Parathyroid adenoma (tissue), 2 donors: ENCODE measurements at regions not wholly inside any gene's neighbourhood (a gene's known extent, or its start where the extent isn't known, plus 50 kb on each side); places are given as distances from the start of the nearest gene placed in this dataset.

Experiments used
- H2AFZ ChIP-seq: fragments of 300-600 bp; sonication (generic); one replicate; pipeline ENCODE4 v1.7.0; 2017; ENCODE audit warnings: antibody characterized with exemption, mild to moderate bottlenecking
- H3K27ac ChIP-seq: fragments of 300-600 bp; sonication (generic); one replicate; pipeline ENCODE4 v1.7.0; 2017
- H3K27me3 ChIP-seq: fragments of 300-600 bp; sonication (generic); one replicate; pipeline ENCODE4 v1.7.0; 2017; ENCODE audit warnings: low read length; ENCODE audit not compliant: control insufficient read depth, insufficient read depth
- H3K36me3 ChIP-seq: fragments of 300-600 bp; sonication (generic); one replicate; pipeline ENCODE4 v1.7.0; 2017; ENCODE audit warnings: low read length; ENCODE audit not compliant: control insufficient read depth, insufficient read depth
- H3K4me1 ChIP-seq: fragments of 300-600 bp; sonication (generic); one replicate; pipeline ENCODE4 v1.7.0; 2017; ENCODE audit warnings: control low read depth
- H3K4me2 ChIP-seq: fragments of 300-600 bp; sonication (generic); one replicate; pipeline ENCODE4 v1.7.0; 2017; ENCODE audit warnings: low read length
- H3K4me3 ChIP-seq: fragments of 300-600 bp; sonication (generic); one replicate; pipeline ENCODE4 v1.7.0; 2017; ENCODE audit warnings: low read depth, low read length
- H3K79me2 ChIP-seq: fragments of 300-600 bp; sonication (generic); one replicate; pipeline ENCODE4 v1.7.0; 2017; ENCODE audit warnings: control low read depth
- H3K9ac ChIP-seq: fragments of 300-600 bp; sonication (generic); one replicate; pipeline ENCODE4 v1.7.0; 2017; ENCODE audit warnings: mild to moderate bottlenecking
- H3K9me3 ChIP-seq: fragments of 300-600 bp; sonication (generic); one replicate; pipeline ENCODE4 v1.7.0; 2017; ENCODE audit warnings: low read length; ENCODE audit not compliant: control insufficient read depth
- TF ChIP-seq, protein P1 (sequence below): fragments of 300-600 bp; sonication (generic); IDR thresholded peaks from one replicate; pipeline ENCODE4 v1.7.0; 2017; ENCODE audit warnings: antibody characterized with exemption, mild to moderate bottlenecking
- donor health status: primary hyperparathyroidism.

DNA sequence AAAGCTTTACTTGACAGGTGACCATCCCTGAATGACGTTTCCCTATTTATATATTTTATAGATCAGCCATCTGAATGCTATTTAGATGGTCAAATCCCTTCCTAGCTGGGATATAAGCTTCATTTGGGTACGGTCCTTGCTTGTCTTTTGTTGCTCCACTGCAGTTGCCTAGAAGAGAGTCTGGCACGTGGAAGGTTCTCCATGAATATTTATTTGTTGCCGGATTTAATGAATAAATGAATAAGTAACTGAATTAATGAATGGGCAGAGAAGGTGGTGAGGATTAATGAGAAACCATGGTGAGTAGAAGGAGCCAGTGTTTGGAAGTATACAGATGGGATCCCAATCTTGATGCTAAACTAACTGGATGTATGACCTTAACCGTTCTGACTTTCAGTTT lies 222.1 kb downstream of the LPIN1 start:
- H3K36me3 ChIP-seq, result no peaks in the 10 kb centered on the region
- H3K4me1 ChIP-seq, result peaks cover 7% of the 10 kb centered on the region
- H3K9ac ChIP-seq, result no peak overlapping the region
- H2AFZ ChIP-seq, result peak overlapping the region; percentile 47
- TF ChIP-seq, protein P1, sequence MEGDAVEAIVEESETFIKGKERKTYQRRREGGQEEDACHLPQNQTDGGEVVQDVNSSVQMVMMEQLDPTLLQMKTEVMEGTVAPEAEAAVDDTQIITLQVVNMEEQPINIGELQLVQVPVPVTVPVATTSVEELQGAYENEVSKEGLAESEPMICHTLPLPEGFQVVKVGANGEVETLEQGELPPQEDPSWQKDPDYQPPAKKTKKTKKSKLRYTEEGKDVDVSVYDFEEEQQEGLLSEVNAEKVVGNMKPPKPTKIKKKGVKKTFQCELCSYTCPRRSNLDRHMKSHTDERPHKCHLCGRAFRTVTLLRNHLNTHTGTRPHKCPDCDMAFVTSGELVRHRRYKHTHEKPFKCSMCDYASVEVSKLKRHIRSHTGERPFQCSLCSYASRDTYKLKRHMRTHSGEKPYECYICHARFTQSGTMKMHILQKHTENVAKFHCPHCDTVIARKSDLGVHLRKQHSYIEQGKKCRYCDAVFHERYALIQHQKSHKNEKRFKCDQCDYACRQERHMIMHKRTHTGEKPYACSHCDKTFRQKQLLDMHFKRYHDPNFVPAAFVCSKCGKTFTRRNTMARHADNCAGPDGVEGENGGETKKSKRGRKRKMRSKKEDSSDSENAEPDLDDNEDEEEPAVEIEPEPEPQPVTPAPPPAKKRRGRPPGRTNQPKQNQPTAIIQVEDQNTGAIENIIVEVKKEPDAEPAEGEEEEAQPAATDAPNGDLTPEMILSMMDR, result no peak
- H3K27me3 ChIP-seq, result no peaks in the 10 kb centered on the region
- H3K27ac ChIP-seq, result no peak overlapping the region
- H3K79me2 ChIP-seq, result no peaks in the 10 kb centered on the region
- H3K4me3 ChIP-seq, result no peak overlapping the region
- no peaks in the 10 kb centered on the region for H3K9me3 ChIP-seq
- H3K4me2 ChIP-seq, result no peak overlapping the region

DNA sequence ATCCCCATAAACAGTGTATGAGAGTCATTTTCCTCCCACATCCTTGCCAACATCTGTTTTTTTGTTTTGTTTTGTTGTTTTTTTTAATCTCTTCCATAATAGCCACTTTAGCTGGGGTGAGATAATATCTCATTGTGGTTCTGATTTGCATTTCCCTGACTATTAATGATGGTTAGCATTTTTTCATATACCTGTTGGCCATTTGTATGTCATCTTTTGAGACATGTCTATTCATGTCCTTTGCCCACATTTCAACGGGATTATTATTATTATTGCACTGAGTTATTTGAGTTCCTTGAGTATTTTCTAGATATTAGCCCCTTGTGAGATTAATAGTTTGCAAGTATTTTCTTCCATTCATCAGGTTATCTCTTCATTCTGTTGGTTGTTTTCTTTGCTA lies 223.3 kb downstream of the LPIN1 start:
- Histone ChIP-seq H3K36me3 (no peaks in the 10 kb centered on the region), H3K27ac (no peak overlapping the region), H3K79me2 (no peaks in the 10 kb centered on the region), H3K4me3 (no peak overlapping the region), H2AFZ (no peak overlapping the region), H3K4me2 (no peak overlapping the region), H3K27me3 (no peaks in the 10 kb centered on the region), H3K9me3 (no peaks in the 10 kb centered on the region), H3K9ac (no peak overlapping the region), H3K4me1 (peaks cover 7% of the 10 kb centered on the region)
- TF ChIP-seq, protein P1, result no peak

DNA sequence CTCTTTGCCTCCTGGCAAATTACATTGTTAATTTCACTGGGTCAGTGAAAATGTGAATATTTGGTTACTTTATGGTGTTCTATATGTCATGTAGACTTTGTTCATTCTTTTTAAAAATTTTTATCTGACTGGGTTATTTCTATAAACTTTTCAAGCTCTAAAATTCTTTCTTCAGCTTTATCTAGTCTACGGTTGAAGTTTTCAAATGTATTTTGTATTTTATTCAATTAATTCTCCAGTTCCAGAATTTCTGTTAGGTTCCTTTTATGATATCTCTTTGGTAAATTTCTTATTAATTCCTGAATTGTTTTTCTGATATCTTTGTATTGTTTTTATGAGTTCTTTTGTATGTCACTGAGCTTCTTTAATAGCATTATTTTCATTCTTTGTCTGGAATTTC lies 228.1 kb downstream of the LPIN1 start:
- H3K4me3 ChIP-seq, result no peak overlapping the region
- H3K4me2 ChIP-seq, result no peak overlapping the region
- no peaks in the 10 kb centered on the region for H3K79me2 ChIP-seq
- no peaks in the 10 kb centered on the region for H3K27me3 ChIP-seq
- TF ChIP-seq, protein P1, result no peak
- H3K9me3 ChIP-seq, result no peaks in the 10 kb centered on the region
- H3K9ac ChIP-seq, result no peak overlapping the region
- H3K4me1 ChIP-seq, result no peaks in the 10 kb centered on the region
- H3K36me3 ChIP-seq, result no peaks in the 10 kb centered on the region
- H2AFZ ChIP-seq, result no peak overlapping the region
- no peak overlapping the region for H3K27ac ChIP-seq

DNA sequence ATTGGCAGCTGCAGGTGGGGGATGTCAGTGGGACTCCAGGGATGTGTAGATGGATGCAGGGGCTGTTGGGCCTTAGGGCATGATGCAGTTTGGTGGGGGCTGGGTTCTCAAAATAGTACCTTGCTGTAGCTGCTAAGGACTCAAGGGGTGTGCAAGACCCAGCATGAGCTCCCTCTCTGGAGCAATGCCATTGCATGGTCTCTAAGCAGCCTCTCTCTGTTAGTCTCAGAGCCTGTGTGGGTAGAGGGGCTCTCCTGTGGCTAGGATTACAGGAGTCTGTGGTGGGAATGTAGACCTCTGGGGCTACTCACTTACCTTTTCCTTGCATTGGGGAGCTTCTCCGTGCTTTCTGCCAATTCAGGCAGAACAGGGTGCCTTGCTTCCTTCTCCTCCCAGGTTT lies 228.9 kb downstream of the LPIN1 start:
- H3K9me3 ChIP-seq, result no peaks in the 10 kb centered on the region
- TF ChIP-seq, protein P1, result no peak

DNA sequence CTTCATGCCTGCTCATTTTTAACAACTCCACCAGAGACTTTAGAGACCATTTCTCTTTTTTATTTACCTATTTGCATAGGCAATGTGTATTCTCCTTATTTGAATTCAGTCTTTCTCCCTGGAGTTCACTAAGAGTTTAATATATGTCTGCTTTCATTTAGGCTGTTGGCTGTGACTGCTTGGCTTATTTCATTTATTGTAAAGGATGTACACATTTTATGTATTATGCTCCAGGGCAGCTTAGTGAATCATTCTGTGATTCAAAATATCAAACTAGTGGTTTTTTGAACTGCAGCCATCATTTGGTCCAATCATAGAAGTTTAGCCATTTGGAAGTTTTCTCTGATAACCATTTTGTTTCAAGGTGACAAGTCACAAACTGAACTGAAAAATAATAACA lies 229.6 kb downstream of the LPIN1 start:
- TF ChIP-seq, protein P1, result no peak
- Histone ChIP-seq H3K79me2 (no peaks in the 10 kb centered on the region), H3K4me3 (no peak overlapping the region), H2AFZ (no peak overlapping the region), H3K27me3 (no peaks in the 10 kb centered on the region), H3K9ac (no peak overlapping the region), H3K27ac (no peak overlapping the region), H3K9me3 (no peaks in the 10 kb centered on the region), H3K36me3 (no peaks in the 10 kb centered on the region), H3K4me1 (no peaks in the 10 kb centered on the region), H3K4me2 (no peak overlapping the region)

More for the DNA sequence above, 228.9 kb downstream of the LPIN1 start:
- H3K4me2 ChIP-seq, result no peak overlapping the region
- H3K9ac ChIP-seq, result no peak overlapping the region
- H3K27me3 ChIP-seq, result no peaks in the 10 kb centered on the region
- no peak overlapping the region for H3K4me3 ChIP-seq
- no peak overlapping the region for H2AFZ ChIP-seq
- no peaks in the 10 kb centered on the region for H3K4me1 ChIP-seq
- no peaks in the 10 kb centered on the region for H3K36me3 ChIP-seq
- H3K27ac ChIP-seq, result no peak overlapping the region
- no peaks in the 10 kb centered on the region for H3K79me2 ChIP-seq
